ENCODE measurements at regions not wholly inside any gene's neighbourhood (a gene's known extent, or its start where the extent isn't known, plus 50 kb on each side); places are given as distances from the start of the nearest gene placed in this dataset.

GRCh38 chr12:85422762-85423161 lies 142.7 kb downstream of the ALX1 start:
- POLR2A ChIA-PET: no interaction called here

More at GRCh38 chr12:85422762-85423161, 142.7 kb downstream of the ALX1 start:
- ATAC-seq (no peak), DNase-seq (ENCODE audit: low spot score) (no peak), FAIRE-seq (no peak)
- CTCF ChIA-PET (ENCODE audit: low intra/inter-chr PET ratio, low total read pairs): no interaction called here
- intact Hi-C loops (cut with micrococcal nuclease; ENCODE audit: unreplicated experiment): no loop called here
- H4K20me1 ChIP-seq (ENCODE audit: insufficient read depth, low read length): no peaks in the 10 kb centered on the region
- H3K27me3 ChIP-seq (ENCODE audit: control insufficient read depth in 1 of 2, insufficient read depth in 2 of 2, low read length in 2 of 2): no peaks in the 10 kb centered on the region
- H3K79me2 ChIP-seq (ENCODE audit: insufficient read depth, low read length): no peaks in the 10 kb centered on the region
- no peaks in the 10 kb centered on the region for H3K4me1 ChIP-seq (ENCODE audit: insufficient read depth, low read length)
- no peaks in the 10 kb centered on the region for H3K9me3 ChIP-seq (ENCODE audit: low read length)
- no peak overlapping the region for H3K4me3 ChIP-seq (replicated peaks in 1 of 3; ENCODE audit: insufficient read depth in 1 of 3, low read depth in 2 of 3, low read length in 3 of 3)
- no peak overlapping the region for H3K4me2 ChIP-seq (ENCODE audit: low read depth, low read length)
- no peaks in the 10 kb centered on the region for H3K36me3 ChIP-seq (replicated peaks in 1 of 2; ENCODE audit: control insufficient read depth in 1 of 2, insufficient read depth in 2 of 2, low read length in 2 of 2)
- H3K27ac ChIP-seq (ENCODE audit: extremely low read length, insufficient read depth, low read length): no peak overlapping the region
- TF ChIP-seq GLMP (CRISPR knock-in tag; IDR thresholded peaks at IDR 0.05; ENCODE audit: borderline replicate concordance) (no peak), LBX2 (CRISPR knock-in tag; IDR thresholded peaks at IDR 0.05; ENCODE audit: borderline replicate concordance) (no peak), CBFB (CRISPR knock-in tag; IDR thresholded peaks at IDR 0.05) (no peak), NFE2L2 (IDR thresholded peaks at IDR 0.05; ENCODE audit: low read length) (no peak), E2F1 (CRISPR knock-in tag; IDR thresholded peaks at IDR 0.05) (no peak), ZNF607 (CRISPR knock-in tag; IDR thresholded peaks at IDR 0.05; ENCODE audit: borderline replicate concordance) (no peak), ARHGAP35 (CRISPR knock-in tag; IDR thresholded peaks at IDR 0.05; ENCODE audit: borderline replicate concordance) (no peak), MLXIP (CRISPR knock-in tag; IDR thresholded peaks at IDR 0.05; ENCODE audit: borderline replicate concordance) (no peak), THAP7 (CRISPR knock-in tag; IDR thresholded peaks at IDR 0.05) (no peak)
- in situ Hi-C loops (cut with HindIII; ENCODE audit: extremely low pct_ligation_motif_present, low pct_unique_long_range_greater_than_20kb): no loop called here
- no peak overlapping the region for H2AFZ ChIP-seq (ENCODE audit: low read length)
- 2% methylated on average over 3 of the region's 3 CpGs for WGBS (ENCODE audit: low lambda C conversion rate)
- H3K9ac ChIP-seq (ENCODE audit: insufficient read depth, low read depth, low read length): no peak overlapping the region
- BruUV-seq (replicated peaks): no TSS peak

All from HepG2 (cell line).